GM21447 (cell line): ENCODE measurements at regions not wholly inside any gene's neighbourhood (a gene's known extent, or its start where the extent isn't known, plus 50 kb on each side); places are given as distances from the start of the nearest gene placed in this dataset.
"Not testable (repeated sequence)": the region's sequence is repeated elsewhere in the genome, so short reads cannot be mapped to it uniquely, and the experiment has no call there.

Experiments used
- ATAC-seq: cut with Tn5 transposase; IDR thresholded peaks from one replicate; pipeline ENCODE4 v1.9.1; 2021; ENCODE audit not compliant: unreplicated experiment

- ATAC-seq = no peak
These were observed 377.9 kb downstream of the LTN1 start for GRCh38 chr21:28614791-28615190.

- ATAC-seq = no peak
These were observed 384.0 kb downstream of the LTN1 start for GRCh38 chr21:28608646-28609045.

- ATAC-seq = no peak
These were observed 385.1 kb downstream of the LTN1 start for GRCh38 chr21:28607545-28607944.

- ATAC-seq = peak; percentile 97
These were observed 387.6 kb downstream of the LTN1 start for GRCh38 chr21:28604946-28605537.

- ATAC-seq = no peak
These were observed 390.1 kb downstream of the LTN1 start for GRCh38 chr21:28602546-28602945.

- ATAC-seq = no peak
These were observed 394.5 kb downstream of the LTN1 start for GRCh38 chr21:28598214-28598613.

- no peak for ATAC-seq
These were observed 400.3 kb downstream of the LTN1 start for GRCh38 chr21:28592205-28592865.

GRCh38 chr21:28590676-28591075 lies 402.0 kb downstream of the LTN1 start:
- ATAC-seq = no peak

GRCh38 chr21:28590026-28590425 lies 402.7 kb downstream of the LTN1 start:
- no peak for ATAC-seq

- no peak for ATAC-seq
These were observed 403.7 kb downstream of the LTN1 start for GRCh38 chr21:28588997-28589396.

GRCh38 chr21:28587748-28588147 lies 404.9 kb downstream of the LTN1 start:
- no peak for ATAC-seq

- no peak for ATAC-seq
These were observed 410.7 kb downstream of the LTN1 start for GRCh38 chr21:28581976-28582375.

- ATAC-seq = not testable (repeated sequence)
These were observed 411.4 kb downstream of the LTN1 start for GRCh38 chr21:28581311-28581731.

GRCh38 chr21:28580585-28580984 lies 412.1 kb downstream of the LTN1 start:
- ATAC-seq = no peak

- ATAC-seq = no peak
These were observed 412.6 kb downstream of the LTN1 start for GRCh38 chr21:28579986-28580550.

GRCh38 chr21:28568692-28569091 lies 424.0 kb downstream of the LTN1 start:
- no peak for ATAC-seq

GRCh38 chr21:28563933-28564332 lies 428.7 kb downstream of the LTN1 start:
- not testable (repeated sequence) for ATAC-seq

GRCh38 chr21:28561772-28562171 lies 430.9 kb downstream of the LTN1 start:
- no peak for ATAC-seq

GRCh38 chr21:28554660-28555475 lies 437.8 kb downstream of the LTN1 start:
- no peak for ATAC-seq

GRCh38 chr21:28550057-28550825 lies 442.4 kb downstream of the LTN1 start:
- no peak for ATAC-seq

- no peak for ATAC-seq
These were observed 444.4 kb downstream of the LTN1 start for GRCh38 chr21:28548291-28548690.
